HepG2 (cell line): ENCODE measurements at regions not wholly inside any gene's neighbourhood (a gene's known extent, or its start where the extent isn't known, plus 50 kb on each side); places are given as distances from the start of the nearest gene placed in this dataset.

Source experiments
- ATAC-seq: fragments of 200-7000 bp; cut with Tn5 transposase; 3 replicates; pipeline ENCODE4 v1.9.1; 2020; ENCODE audit warnings: mild to moderate bottlenecking, moderate library complexity
- BruUV-seq: library from RNA; stranded (reverse); fragments of 400-500 nt; replicated peaks from 2 replicates; lab custom pipeline; 2021; lab: Mats Ljungman, UMichigan
- CTCF ChIA-PET: fragments of 300-600 bp; formaldehyde crosslinking; extraction: SDS; loops from one replicate; lab custom pipeline; 2021; ENCODE audit warnings: low total read pairs, inconsistent platforms, low intra/inter-chr PET ratio; lab: Yijun Ruan, JAX
- POLR2A ChIA-PET: fragments of 350-600 bp; sonication (Branson Sonifier 250); formaldehyde crosslinking; loops from one replicate; lab custom pipeline; 2020; ENCODE audit warnings: antibody characterized with exemption, inconsistent platforms; lab: Yijun Ruan, JAX
- DNase-seq: peaks from one replicate; pipeline ENCODE4 v3.0.0-alpha.2; 2015; ENCODE audit warnings: low spot score
- FAIRE-seq: peaks from 3 replicates; lab custom pipeline; 2011; peaks lifted over from hg19 to GRCh38; lab: Jason Lieb, UNC
- H2AFZ ChIP-seq: one replicate; pipeline ENCODE4 v1.6.1; 2011; ENCODE audit warnings: low read length, inconsistent platforms
- H3K27ac ChIP-seq: fragments of 300-600 bp; 3 replicates; pipeline ENCODE4 v1.8.0; 2011; ENCODE audit warnings: mixed run types, mild to moderate bottlenecking, mixed read lengths, low read length, inconsistent platforms; ENCODE audit not compliant: insufficient read depth; ENCODE audit errors: extremely low read length
- H3K27me3 ChIP-seq, 2 experiments: fragments of 200-600 bp in 1 of 2; 2 replicates in 1 of 2; 3 replicates in 1 of 2; pipeline versions ENCODE4 v1.6.0 to v1.8.0; 2011; ENCODE audit warnings: low read length in 2 of 2, mild to moderate bottlenecking in 2 of 2, moderate library complexity in 2 of 2, inconsistent platforms in 1 of 2; ENCODE audit not compliant: insufficient read depth in 2 of 2, control insufficient read depth in 1 of 2
- H3K36me3 ChIP-seq, 2 experiments: fragments of 200-600 bp in 1 of 2; replicated peaks in 1 of 2; 2 replicates in 1 of 2; 3 replicates in 1 of 2; pipeline versions ENCODE4 v1.5.1 to v1.8.0; 2011; ENCODE audit warnings: low read length in 2 of 2, inconsistent platforms in 1 of 2; ENCODE audit not compliant: insufficient read depth in 2 of 2, control insufficient read depth in 1 of 2
- H3K4me1 ChIP-seq: 2 replicates; pipeline ENCODE4 v1.5.1; 2012; ENCODE audit warnings: low read length, inconsistent platforms; ENCODE audit not compliant: insufficient read depth
- H3K4me2 ChIP-seq: 2 replicates; pipeline ENCODE4 v1.6.0; 2011; ENCODE audit warnings: low read depth, low read length, inconsistent platforms
- H3K4me3 ChIP-seq, 3 experiments: fragments of 200-600 bp in 1 of 3; sonication (generic), shearing (Covaris generic) in 1 of 3; replicated peaks in 1 of 3; 2 replicates each; pipeline ENCODE4 v1.5.1; 2011 to 2016; ENCODE audit warnings: low read length in 3 of 3, inconsistent platforms in 2 of 3, low read depth in 2 of 3, mild to moderate bottlenecking in 2 of 3, control low read depth in 1 of 3, mixed read lengths in 1 of 3; ENCODE audit not compliant: insufficient read depth in 1 of 3
- H3K79me2 ChIP-seq: one replicate; pipeline ENCODE4 v1.6.1; 2011; ENCODE audit warnings: low read length, inconsistent platforms; ENCODE audit not compliant: insufficient read depth
- H3K9ac ChIP-seq: 2 replicates; pipeline ENCODE4 v1.6.0; 2011; ENCODE audit warnings: mild to moderate bottlenecking, low read depth, low read length, inconsistent platforms; ENCODE audit not compliant: insufficient read depth
- H3K9me3 ChIP-seq: 2 replicates; pipeline ENCODE4 v1.5.1; 2012; ENCODE audit warnings: mild to moderate bottlenecking, low read length
- H4K20me1 ChIP-seq: 2 replicates; pipeline ENCODE4 v1.6.0; 2011; ENCODE audit warnings: inconsistent platforms, mild to moderate bottlenecking, low read length, moderate library complexity; ENCODE audit not compliant: insufficient read depth
- ATF6 ChIP-seq: sonication (generic); formaldehyde crosslinking; conservative IDR thresholded peaks from 2 replicates; pipeline ENCODE4 v1.4.0; 2020; ENCODE audit warnings: missing genetic modification reagents
- BRCA1 ChIP-seq: sonication (generic); formaldehyde crosslinking; IDR thresholded peaks from 2 replicates; pipeline ENCODE4 v1.4.0; 2020; ENCODE audit warnings: missing genetic modification reagents
- CENPBD1 ChIP-seq: sonication (generic); formaldehyde crosslinking; IDR thresholded peaks from 2 replicates; pipeline ENCODE4 v1.8.0; 2022; ENCODE audit warnings: missing genetic modification reagents, low read depth, mild to moderate bottlenecking, borderline replicate concordance
- DNMT1 ChIP-seq: sonication (generic); formaldehyde crosslinking; IDR thresholded peaks from 2 replicates; pipeline ENCODE4 v1.5.1; 2020; ENCODE audit warnings: mild to moderate bottlenecking, missing genetic modification reagents
- FOXO1 ChIP-seq: sonication (generic); formaldehyde crosslinking; IDR thresholded peaks from 2 replicates; pipeline ENCODE4 v1.4.0; 2020; ENCODE audit warnings: missing genetic modification reagents
- HNRNPLL ChIP-seq: fragments of 200-400 bp; formaldehyde crosslinking; IDR thresholded peaks from 2 replicates; pipeline ENCODE4 v1.6.1; 2017; ENCODE audit warnings: mild to moderate bottlenecking, low read depth, low read length; ENCODE audit not compliant: poor library complexity, severe bottlenecking
- HNRNPUL1 ChIP-seq: fragments of 200-400 bp; formaldehyde crosslinking; IDR thresholded peaks from 2 replicates; pipeline ENCODE4 v1.6.1; 2017; ENCODE audit warnings: low read depth, mild to moderate bottlenecking, low read length, moderate library complexity
- KLF16 ChIP-seq, 2 experiments: sonication (generic) in 1 of 2; formaldehyde crosslinking in 1 of 2; IDR thresholded peaks; 2 replicates each; pipeline versions ENCODE4 v1.6.1 to v1.8.0; 2016 to 2023; ENCODE audit warnings: missing genetic modification reagents in 2 of 2, missing compliant biosample characterization in 1 of 2
- KMT2A ChIP-seq: sonication (generic); formaldehyde crosslinking; IDR thresholded peaks from 2 replicates; pipeline ENCODE4 v1.4.0; 2020; ENCODE audit warnings: missing genetic modification reagents
- NFKB2 ChIP-seq: sonication (generic); formaldehyde crosslinking; IDR thresholded peaks from 2 replicates; pipeline ENCODE4 v1.4.0; 2020; ENCODE audit warnings: missing genetic modification reagents, borderline replicate concordance
- RFXANK ChIP-seq: IDR thresholded peaks from 2 replicates; pipeline ENCODE4 v1.6.1; 2016
- SATB2 ChIP-seq: sonication (generic); formaldehyde crosslinking; IDR thresholded peaks from 2 replicates; pipeline ENCODE4 v1.5.0; 2020; ENCODE audit warnings: missing genetic modification reagents
- SPEN ChIP-seq: sonication (generic); formaldehyde crosslinking; IDR thresholded peaks from 2 replicates; pipeline ENCODE4 v1.5.1; 2020; ENCODE audit warnings: low read depth, mild to moderate bottlenecking, missing genetic modification reagents
- TRIM24 ChIP-seq: sonication (generic); formaldehyde crosslinking; IDR thresholded peaks from 2 replicates; pipeline ENCODE4 v1.8.0; 2022; ENCODE audit warnings: mild to moderate bottlenecking, missing genetic modification reagents
- ZFP36L2 ChIP-seq: sonication (generic); formaldehyde crosslinking; IDR thresholded peaks from 2 replicates; pipeline ENCODE4 v1.4.0; 2020; ENCODE audit warnings: missing genetic modification reagents
- ZNF230 ChIP-seq: sonication (generic); formaldehyde crosslinking; IDR thresholded peaks from 2 replicates; pipeline ENCODE4 v1.4.0; 2020; ENCODE audit warnings: mild to moderate bottlenecking, missing genetic modification reagents
- ZNF530 ChIP-seq: sonication (generic); formaldehyde crosslinking; IDR thresholded peaks from 2 replicates; pipeline ENCODE4 v1.5.0; 2020; ENCODE audit warnings: low read depth, mild to moderate bottlenecking, missing genetic modification reagents
- ZNF672 ChIP-seq: sonication (generic); formaldehyde crosslinking; IDR thresholded peaks from 2 replicates; pipeline ENCODE4 v1.8.1; 2022; ENCODE audit warnings: missing genetic modification reagents
- ZNF878 ChIP-seq: sonication (generic); formaldehyde crosslinking; IDR thresholded peaks from 2 replicates; pipeline ENCODE4 v1.8.1; 2023; ENCODE audit warnings: mild to moderate bottlenecking, missing genetic modification reagents, moderate library complexity
- WGBS: methylation state at CpG from one replicate; pipeline ENCODE4 v1.1.6; 2017; ENCODE audit warnings: low lambda C conversion rate; 5-methylcytosine and 5-hydroxymethylcytosine counted together
- in situ Hi-C: cut with HindIII; loops from 2 replicates; pipeline ENCODE4 v1.10.0; 2017; ENCODE audit warnings: low pct_unique_long_range_greater_than_20kb; ENCODE audit not compliant: extremely low pct_ligation_motif_present
- intact Hi-C: fragments of 100-400 bp; cut with micrococcal nuclease; formaldehyde crosslinking; loops from one replicate; pipeline ENCODE4 v1.10.0; 2022; ENCODE audit not compliant: unreplicated experiment

GRCh38 chrX:42465821-42466220, 312.1 kb downstream of the PPP1R2C start:
- POLR2A ChIA-PET = no interaction called here
- no TSS peak for BruUV-seq
- ATAC-seq (no peak), FAIRE-seq (no peak), DNase-seq (no peak)
- H3K4me3 ChIP-seq = no peak overlapping the region
- H3K27ac ChIP-seq = no peak overlapping the region
- no peaks in the 10 kb centered on the region for H3K9me3 ChIP-seq
- H3K4me1 ChIP-seq = no peaks in the 10 kb centered on the region
- in situ Hi-C loops (no loop called here), intact Hi-C loops (no loop called here)
- H3K79me2 ChIP-seq = no peaks in the 10 kb centered on the region
- CTCF ChIA-PET = no interaction called here
- H3K36me3 ChIP-seq = no peaks in the 10 kb centered on the region
- H3K9ac ChIP-seq = no peak overlapping the region
- 6% methylated on average over 1 of the region's 1 CpG for WGBS
- no peaks in the 10 kb centered on the region for H4K20me1 ChIP-seq
- no peak overlapping the region for H3K4me2 ChIP-seq
- no peaks in the 10 kb centered on the region for H3K27me3 ChIP-seq
- no peak overlapping the region for H2AFZ ChIP-seq
- TF ChIP-seq FOXO1 (CRISPR knock-in tag) (no peak), ZNF672 (CRISPR knock-in tag) (no peak), KLF16 (CRISPR knock-in tag; IDR thresholded peaks at IDR 0.05) (no peak), ATF6 (CRISPR knock-in tag) (no peak), HNRNPLL (no peak), CENPBD1 (CRISPR knock-in tag) (no peak), ZFP36L2 (no peak), ZNF230 (CRISPR knock-in tag) (no peak), ZNF530 (CRISPR knock-in tag) (no peak), HNRNPUL1 (no peak), KMT2A (no peak), BRCA1 (no peak), TRIM24 (CRISPR knock-in tag) (no peak), SPEN (CRISPR knock-in tag) (no peak), RFXANK (no peak), ZNF878 (CRISPR knock-in tag) (no peak), NFKB2 (no peak), SATB2 (CRISPR knock-in tag) (no peak), DNMT1 (CRISPR knock-in tag) (no peak)
